Mucosa of descending colon (tissue), 3 donors: ENCODE measurements at regions not wholly inside any gene's neighbourhood (a gene's known extent, or its start where the extent isn't known, plus 50 kb on each side); places are given as distances from the start of the nearest gene placed in this dataset.

Experiments used
- ATAC-seq: fragments of 200-7000 bp; cut with Tn5 transposase; one replicate; pipeline ENCODE4 v1.9.1; 2020; ENCODE audit warnings: mild to moderate bottlenecking, moderate library complexity
- DNase-seq, 3 donors: peaks; one replicate each; pipeline ENCODE4 v3.0.0-alpha.2; 2020
- H3K36me3 ChIP-seq: fragments of 200-600 bp; one replicate; pipeline ENCODE4 v1.8.0; 2021; ENCODE audit warnings: low read depth, mild to moderate bottlenecking
- H3K4me1 ChIP-seq: fragments of 200-600 bp; one replicate; pipeline ENCODE4 v1.8.0; 2021; ENCODE audit warnings: low read depth, mild to moderate bottlenecking
- H3K4me3 ChIP-seq: fragments of 200-600 bp; one replicate; pipeline ENCODE4 v1.8.0; 2021; ENCODE audit warnings: mild to moderate bottlenecking
- H3K9me3 ChIP-seq: fragments of 200-600 bp; one replicate; pipeline ENCODE4 v1.8.0; 2021; ENCODE audit warnings: mild to moderate bottlenecking
- CTCF ChIP-seq: fragments of 200-600 bp; IDR thresholded peaks from one replicate; pipeline ENCODE4 v1.8.0; 2022; ENCODE audit warnings: antibody characterized with exemption, mild to moderate bottlenecking
- intact Hi-C, 2 donors: fragments of 100-400 bp; cut with DNase I in 1 of 2; cut with micrococcal nuclease in 1 of 2; formaldehyde crosslinking; loops; one replicate each; pipeline versions ENCODE4 v1.11.0 to v1.11.1; 2022; cut with DNase I, micrococcal nuclease
- donor health status: DM: no; HTN: no; CAD: no; lungs with moderate emphysema.
- donor health status: DM: no; HTN: no; CAD: no.
- donor health status: DM: no; HTN: yes; CAD: no.

GRCh38 chr9:115285836-115286235 is 167.9 kb upstream of the TNC start:
- DNase-seq (no peak), ATAC-seq (no peak)
- Histone ChIP-seq H3K4me3 (no peak overlapping the region), H3K36me3 (no peaks in the 10 kb centered on the region), H3K9me3 (no peaks in the 10 kb centered on the region), H3K4me1 (no peaks in the 10 kb centered on the region)
- intact Hi-C loops, result no loop called here
- TF ChIP-seq CTCF, result no peak

GRCh38 chr9:115286411-115286810 is 168.5 kb upstream of the TNC start:
- peaks cover 4% of the 10 kb centered on the region for H3K4me1 ChIP-seq
- no peak overlapping the region for H3K4me3 ChIP-seq
- ATAC-seq (no peak), DNase-seq (no peak)
- intact Hi-C loops, result no loop called here
- no peaks in the 10 kb centered on the region for H3K9me3 ChIP-seq
- TF ChIP-seq CTCF, result no peak
- H3K36me3 ChIP-seq, result no peaks in the 10 kb centered on the region

- DNase-seq (no peak), ATAC-seq (no peak)
- H3K4me3 ChIP-seq, result no peak overlapping the region
- H3K4me1 ChIP-seq, result peaks cover 14% of the 10 kb centered on the region
- intact Hi-C loops, result no loop called here
- no peak for TF ChIP-seq CTCF
- H3K9me3 ChIP-seq, result no peaks in the 10 kb centered on the region
- no peaks in the 10 kb centered on the region for H3K36me3 ChIP-seq
These were observed 171.8 kb upstream of the TNC start for GRCh38 chr9:115289757-115290208.

GRCh38 chr9:115291841-115292240 is 173.9 kb upstream of the TNC start:
- Histone ChIP-seq H3K4me3 (no peak overlapping the region), H3K4me1 (peaks cover 14% of the 10 kb centered on the region), H3K9me3 (no peaks in the 10 kb centered on the region), H3K36me3 (no peaks in the 10 kb centered on the region)
- DNase-seq (peak; percentile 84 to 92 (median 86)), ATAC-seq (peak; percentile 94)
- TF ChIP-seq CTCF, result no peak
- intact Hi-C loops, result no loop called here

- DNase-seq (no peak), ATAC-seq (no peak)
- Histone ChIP-seq H3K4me3 (no peak overlapping the region), H3K4me1 (peaks cover 14% of the 10 kb centered on the region), H3K36me3 (no peaks in the 10 kb centered on the region), H3K9me3 (no peaks in the 10 kb centered on the region)
- TF ChIP-seq CTCF, result no peak
- intact Hi-C loops, result no loop called here
These were observed 174.8 kb upstream of the TNC start for GRCh38 chr9:115292584-115293279.

- no peaks in the 10 kb centered on the region for H3K9me3 ChIP-seq
- no peak overlapping the region for H3K4me3 ChIP-seq
- H3K36me3 ChIP-seq, result no peaks in the 10 kb centered on the region
- intact Hi-C loops, result no loop called here
- no peak for TF ChIP-seq CTCF
- peaks cover 14% of the 10 kb centered on the region for H3K4me1 ChIP-seq
- ATAC-seq (peak; percentile 78), DNase-seq (no peak)
These were observed 177.8 kb upstream of the TNC start for GRCh38 chr9:115295734-115296133.
